GM21737 (cell line): ENCODE measurements at regions not wholly inside any gene's neighbourhood (a gene's known extent, or its start where the extent isn't known, plus 50 kb on each side); places are given as distances from the start of the nearest gene placed in this dataset.

Experiments
- ATAC-seq: cut with Tn5 transposase; IDR thresholded peaks from one replicate; pipeline ENCODE4 v1.9.1; 2021; ENCODE audit warnings: mild to moderate bottlenecking, moderate library complexity; ENCODE audit not compliant: unreplicated experiment

DNA sequence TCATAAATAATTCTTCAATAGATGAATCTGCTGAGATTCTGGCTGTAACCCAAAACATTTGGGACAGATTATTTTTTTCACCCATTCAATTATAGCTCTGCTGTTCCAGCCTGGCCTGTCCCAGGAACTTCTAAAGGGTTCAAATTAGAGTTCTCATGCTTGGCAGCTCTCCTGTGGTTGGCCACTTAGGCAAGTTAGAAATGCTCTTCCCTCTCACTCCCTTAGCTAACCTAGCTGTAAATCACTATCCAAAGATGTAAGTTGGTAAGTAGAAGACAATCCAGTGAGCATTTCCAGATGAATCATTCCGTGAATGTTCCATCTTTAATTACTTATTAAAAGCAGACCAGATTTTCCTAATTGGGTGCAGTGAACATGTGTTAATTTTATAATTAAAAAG lies 760.4 kb upstream of the TBX3 start:
- ATAC-seq: no peak

- no peak for ATAC-seq
These were observed 759.5 kb upstream of the TBX3 start for GRCh38 chr12:115443351-115443938.

DNA sequence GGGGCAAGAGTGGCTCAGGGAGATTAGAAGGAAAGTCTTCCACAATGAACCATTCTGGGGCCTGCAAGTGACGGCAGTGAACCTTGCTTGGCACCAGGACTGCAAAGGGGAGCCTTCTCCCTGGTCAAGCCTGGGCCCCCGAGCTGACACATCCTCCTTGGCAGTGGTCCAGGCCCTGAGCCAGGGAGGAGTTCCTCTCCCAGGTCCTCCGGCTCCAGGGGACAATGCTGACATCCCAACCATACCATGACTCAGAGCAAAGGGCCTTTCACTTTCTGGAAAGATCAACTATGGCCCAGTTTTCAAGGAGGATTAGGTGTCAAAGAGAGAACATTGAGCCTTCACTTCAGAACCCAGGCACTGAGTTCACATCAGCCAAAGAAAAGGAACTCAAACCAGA lies 756.5 kb upstream of the TBX3 start:
- ATAC-seq: no peak

- no peak for ATAC-seq
These were observed 755.1 kb upstream of the TBX3 start for GRCh38 chr12:115439008-115439601.

- no peak for ATAC-seq
These were observed 754.3 kb upstream of the TBX3 start for GRCh38 chr12:115438314-115438713.

DNA sequence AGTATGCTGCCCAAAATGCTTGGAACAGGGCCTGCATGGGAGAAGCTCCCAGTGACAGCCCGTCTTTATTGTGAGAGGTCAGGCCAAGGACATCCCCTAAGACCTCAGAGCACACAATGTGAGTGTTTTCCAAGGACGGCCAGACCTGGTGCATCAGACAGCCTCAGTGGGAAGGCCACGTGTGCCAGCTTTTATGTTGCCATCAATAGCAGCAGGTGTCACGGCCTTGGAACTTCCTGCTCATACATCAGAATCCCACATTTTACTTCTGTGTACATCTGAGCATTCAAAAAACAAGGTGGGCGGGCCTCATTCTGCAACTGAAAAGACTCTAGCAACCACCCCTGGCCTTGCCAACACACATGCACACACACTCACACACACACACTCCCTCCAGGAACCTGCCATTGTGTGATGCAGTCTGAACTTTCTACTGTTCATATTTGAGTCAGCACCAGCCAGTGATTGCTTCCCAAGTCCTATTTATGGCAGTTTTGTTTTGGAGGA lies 753.1 kb upstream of the TBX3 start:
- no peak for ATAC-seq

DNA sequence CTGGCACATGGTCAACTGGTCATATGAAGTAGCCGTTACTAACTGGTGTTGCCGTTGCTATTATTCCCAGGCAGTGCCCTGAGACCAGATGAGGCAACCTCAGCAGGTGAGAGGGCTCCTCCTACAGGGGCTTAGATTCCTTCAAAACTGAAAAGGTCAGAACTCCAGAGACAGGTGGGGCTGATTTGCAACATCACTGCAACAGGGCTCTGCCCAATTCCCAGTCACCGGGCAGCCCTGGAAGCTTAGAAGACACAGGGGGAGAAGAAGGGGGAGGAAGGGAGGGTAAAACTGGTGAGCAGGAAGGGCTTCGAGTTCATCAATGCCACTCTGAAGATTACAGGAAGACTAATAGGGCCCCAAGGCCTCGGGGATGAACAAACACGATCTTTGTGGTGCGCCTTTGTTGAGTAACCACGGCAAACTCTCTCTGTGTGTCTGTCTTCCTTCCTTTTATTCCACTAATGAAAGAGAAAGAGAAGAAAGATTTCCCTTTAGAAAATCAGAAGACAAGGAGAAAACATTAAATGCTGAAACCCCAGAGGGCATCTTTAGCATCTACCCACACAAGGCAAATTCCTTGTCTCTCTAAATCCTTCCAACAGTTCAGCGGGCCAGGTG lies 749.1 kb upstream of the TBX3 start:
- no peak for ATAC-seq

GRCh38 chr12:115430636-115431035 lies 746.7 kb upstream of the TBX3 start:
- ATAC-seq: no peak

DNA sequence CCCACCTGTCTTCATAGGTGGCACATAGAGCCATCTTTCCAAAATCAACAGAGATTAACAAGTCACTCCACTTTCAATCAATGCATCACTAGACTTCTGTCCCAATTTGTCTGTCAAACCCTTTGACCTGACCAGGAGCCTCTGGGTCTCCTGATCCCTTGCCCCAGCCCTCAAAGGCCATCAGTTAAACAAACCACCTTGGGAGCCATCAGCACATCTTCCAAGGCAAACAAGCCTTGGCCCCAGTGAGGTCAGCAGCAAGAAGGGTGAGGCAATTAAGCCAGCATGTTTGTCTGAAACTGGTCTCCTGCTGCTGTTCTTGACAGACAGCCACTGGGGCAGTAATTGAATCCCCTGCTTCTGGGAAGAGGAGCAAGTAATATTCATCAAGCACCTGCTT lies 742.8 kb upstream of the TBX3 start:
- ATAC-seq: no peak

GRCh38 chr12:115424003-115424402 lies 740.0 kb upstream of the TBX3 start:
- no peak for ATAC-seq

GRCh38 chr12:115423546-115423987 lies 739.6 kb upstream of the TBX3 start:
- ATAC-seq: no peak

DNA sequence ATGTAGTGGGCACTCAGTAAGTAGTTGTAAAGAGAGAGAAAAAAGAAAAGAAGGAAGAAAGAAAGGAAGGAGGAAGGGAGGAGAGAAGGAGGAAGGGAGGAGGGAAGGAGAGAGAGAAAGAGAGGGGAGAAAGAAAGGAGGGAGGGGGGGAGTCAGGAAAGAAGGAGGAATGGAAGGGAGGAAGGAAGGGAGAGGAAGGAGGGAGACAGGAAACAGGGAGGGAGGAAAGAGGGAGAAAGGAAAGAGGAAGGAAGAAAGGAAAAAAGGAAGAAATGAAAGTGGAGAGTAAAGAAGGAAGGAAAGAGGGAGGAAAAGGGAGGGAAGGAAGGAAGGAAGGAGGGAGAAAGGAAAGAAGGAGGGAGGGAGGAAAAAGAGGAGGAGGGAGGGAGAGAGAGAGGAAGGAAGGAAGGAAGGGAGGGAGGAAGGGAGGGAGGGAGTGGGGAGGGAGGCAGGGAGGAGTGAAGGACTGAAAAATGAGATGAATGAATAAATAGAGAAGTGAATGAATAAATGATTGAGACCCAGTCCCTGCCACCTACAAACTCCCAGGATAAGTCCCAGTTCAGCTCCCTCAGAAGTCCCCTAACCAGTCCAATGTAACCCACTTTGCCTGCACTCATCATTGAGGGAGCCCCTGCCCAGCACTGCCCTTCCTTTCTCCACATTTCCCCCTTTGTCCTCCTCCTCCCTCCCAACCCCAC lies 739.0 kb upstream of the TBX3 start:
- no peak for ATAC-seq

- ATAC-seq: no peak
These were observed 738.1 kb upstream of the TBX3 start for GRCh38 chr12:115421796-115422709.

GRCh38 chr12:115421350-115421749 lies 737.4 kb upstream of the TBX3 start:
- no peak for ATAC-seq

DNA sequence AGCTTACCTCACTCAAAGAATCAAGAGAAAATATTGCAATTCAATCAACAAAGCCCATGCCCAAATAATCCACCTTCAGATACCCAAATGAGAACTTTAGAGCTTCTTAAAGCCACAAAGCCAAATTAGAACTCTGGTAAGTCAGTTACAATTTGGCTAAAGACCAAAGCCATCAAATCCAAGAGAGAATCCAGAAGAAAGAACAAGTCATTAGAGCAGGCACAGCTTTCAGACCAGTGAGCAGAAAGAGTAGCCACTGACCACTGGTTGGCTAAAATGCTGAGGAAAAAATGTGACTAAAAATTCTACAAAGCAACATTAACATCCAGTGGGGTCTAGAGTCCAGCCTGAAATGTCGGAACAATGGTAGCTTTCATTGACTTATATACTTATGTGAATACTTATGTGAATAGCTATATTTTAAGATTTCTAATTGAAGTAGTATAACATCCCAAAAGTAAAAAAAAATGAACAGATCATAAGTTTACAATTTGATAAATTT lies 735.2 kb upstream of the TBX3 start:
- ATAC-seq: no peak

DNA sequence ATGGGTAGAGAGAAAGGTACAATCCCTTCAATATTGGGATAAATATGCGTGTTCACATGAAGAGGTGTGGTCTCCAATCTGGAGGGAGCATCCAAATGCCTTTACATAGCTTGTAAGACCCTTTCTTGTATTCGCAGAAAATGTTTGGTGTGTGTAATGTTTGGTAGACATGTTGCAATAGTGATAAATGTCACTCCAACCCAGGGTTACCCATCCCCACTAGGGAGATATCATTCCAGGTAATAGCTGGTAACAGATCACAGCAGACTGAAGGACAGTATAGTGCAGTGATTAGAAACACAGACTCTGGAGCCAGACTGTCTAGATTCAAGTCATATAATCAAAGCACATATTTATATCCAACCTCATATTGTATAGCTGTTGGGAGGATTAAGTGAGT lies 733.6 kb upstream of the TBX3 start:
- ATAC-seq: no peak

DNA sequence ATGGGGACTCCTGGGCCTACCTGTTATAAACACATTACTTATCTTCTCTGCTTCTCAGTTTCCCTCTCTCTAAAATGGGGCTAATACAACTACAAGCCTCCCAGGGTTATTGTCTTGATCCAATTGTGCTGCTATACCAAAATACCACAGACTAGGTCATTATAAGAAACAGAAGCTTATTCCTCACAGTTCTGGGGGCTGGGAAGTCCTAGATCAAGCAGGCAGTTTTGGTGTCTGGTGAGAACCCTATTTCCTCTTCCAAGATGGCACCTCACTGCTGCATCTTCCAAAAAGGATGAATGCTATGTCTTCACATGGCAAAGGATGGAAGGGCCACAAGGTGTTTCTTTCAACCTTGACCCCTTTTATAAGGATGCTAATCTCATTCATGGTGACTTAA lies 732.9 kb upstream of the TBX3 start:
- no peak for ATAC-seq

DNA sequence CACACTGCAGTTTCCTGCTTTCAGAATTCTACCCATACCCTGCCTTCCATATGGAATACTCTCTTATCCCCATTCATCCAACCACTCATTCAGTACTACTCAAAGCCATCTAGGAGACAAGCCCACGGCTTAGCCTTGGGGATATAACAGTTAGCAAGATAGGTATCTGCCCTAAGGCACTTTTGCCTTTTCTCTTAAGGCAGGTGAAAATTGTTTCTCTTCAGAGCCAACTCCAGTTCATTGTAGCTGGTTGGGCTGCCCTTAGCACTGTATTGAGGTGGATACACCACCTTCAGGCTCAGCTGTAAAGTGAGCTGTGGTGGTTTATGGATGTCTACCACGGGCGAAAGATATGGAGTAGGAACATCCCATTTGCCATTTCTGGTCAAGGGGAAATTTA lies 729.7 kb upstream of the TBX3 start:
- no peak for ATAC-seq

DNA sequence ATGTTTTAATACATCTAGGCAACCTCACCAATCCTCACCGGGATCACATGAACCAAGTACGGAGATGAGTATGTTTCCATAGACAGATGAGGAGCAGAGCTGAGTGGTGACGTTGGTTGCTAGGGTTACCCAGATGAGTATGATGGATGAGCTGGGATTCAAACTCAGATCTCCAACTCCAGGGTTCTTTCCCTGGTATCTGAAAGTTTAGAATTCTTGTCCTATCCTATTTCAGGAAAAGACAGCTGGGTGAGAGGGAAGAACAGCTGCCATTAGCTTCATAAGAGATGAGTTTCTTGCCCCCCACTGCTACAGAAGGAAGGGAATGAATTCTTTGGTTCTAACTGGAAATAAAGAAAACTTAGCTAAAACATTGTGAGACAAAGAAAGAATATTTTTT lies 728.9 kb upstream of the TBX3 start:
- ATAC-seq: no peak

DNA sequence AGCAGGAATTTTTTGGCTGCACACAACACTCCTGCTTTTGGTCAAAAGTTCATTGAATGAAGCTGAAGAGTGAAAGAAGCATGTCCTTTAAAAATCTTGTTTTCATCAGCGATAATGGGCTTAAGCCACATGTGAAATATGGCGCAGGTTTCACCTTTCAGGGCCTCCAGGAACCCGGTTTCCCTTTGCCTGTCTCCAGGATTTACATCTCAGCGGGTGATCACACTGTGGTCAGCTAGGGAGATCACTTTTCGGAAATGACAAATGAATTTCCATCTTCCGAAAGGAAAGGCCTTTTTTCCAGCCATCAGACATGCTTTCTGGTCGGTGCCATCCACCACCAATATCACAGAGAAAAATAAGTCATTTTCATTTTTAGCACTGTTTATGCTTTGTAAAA lies 727.1 kb upstream of the TBX3 start:
- no peak for ATAC-seq

GRCh38 chr12:115408642-115409041 lies 724.7 kb upstream of the TBX3 start:
- ATAC-seq: no peak
